SU-DHL-6 (cell line): ENCODE measurements at regions not wholly inside any gene's neighbourhood (a gene's known extent, or its start where the extent isn't known, plus 50 kb on each side); places are given as distances from the start of the nearest gene placed in this dataset.

ENCODE experiments used
- CTCF ChIP-seq: fragments of 200-600 bp; sonication (generic); IDR thresholded peaks from one replicate; pipeline ENCODE4 v1.5.1; 2017; ENCODE audit warnings: antibody characterized with exemption, mild to moderate bottlenecking, low read length, moderate library complexity; ENCODE audit not compliant: insufficient read depth, poor library complexity, severe bottlenecking
- EZH2phosphoT487 ChIP-seq: fragments of 200-600 bp; sonication (generic), shearing (Covaris generic); conservative IDR thresholded peaks from 2 replicates; pipeline ENCODE4 v1.6.1; 2018; ENCODE audit warnings: mild to moderate bottlenecking, antibody characterized with exemption, low read length, moderate library complexity, mixed read lengths

- TF ChIP-seq CTCF, result no peak
- no peak for TF ChIP-seq EZH2phosphoT487
Measured at GRCh38 chr11:27882066-27882697, 181.9 kb upstream of the BDNF start.
